ENCODE measurements at regions not wholly inside any gene's neighbourhood (a gene's known extent, or its start where the extent isn't known, plus 50 kb on each side); places are given as distances from the start of the nearest gene placed in this dataset.

DNA sequence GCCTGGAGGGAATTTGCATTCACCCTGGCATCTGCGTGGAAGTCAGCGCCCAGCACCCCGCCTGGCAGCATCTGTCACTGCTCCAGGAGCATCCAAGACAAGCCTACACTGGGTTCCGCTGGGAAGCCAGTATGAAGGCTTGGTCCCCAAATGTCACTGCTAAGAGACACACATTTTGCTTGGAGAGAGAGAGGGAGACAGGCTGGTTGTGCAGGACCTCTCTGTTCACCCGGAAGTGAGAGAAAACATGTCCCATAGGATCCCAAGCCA lies 119.5 kb downstream of the SEC23IP start:
- no peak for TF ChIP-seq CTCF (IDR thresholded peaks at IDR 0.05; ENCODE audit: insufficient read depth, low read depth, low read length, missing control alignments)
- no peak overlapping the region for H3K4me3 ChIP-seq (ENCODE audit: low read depth, low read length)
- DNase-seq (ENCODE audit: low read depth) = no peak

DNA sequence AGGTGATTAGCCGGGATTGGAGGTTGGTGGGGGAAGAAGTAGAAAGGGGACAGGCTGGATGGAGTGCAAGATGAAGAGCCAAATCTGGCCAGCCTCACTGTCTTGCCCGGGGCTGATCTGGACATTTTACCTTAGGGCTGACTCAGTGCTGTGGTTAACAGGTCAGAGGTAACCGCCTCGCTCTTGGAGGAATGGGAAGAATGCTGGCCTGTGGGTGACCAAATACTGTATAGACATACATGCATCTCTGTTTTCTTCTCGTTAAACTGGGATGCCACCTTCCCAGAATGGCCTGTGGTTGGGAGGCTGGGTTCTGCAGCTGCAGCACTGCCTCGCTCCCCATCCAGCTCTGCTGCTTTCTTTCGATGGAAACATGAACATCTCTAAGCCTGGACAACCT lies 120.0 kb downstream of the SEC23IP start:
- no peak for DNase-seq (ENCODE audit: low read depth)
- no peak for TF ChIP-seq CTCF (IDR thresholded peaks at IDR 0.05; ENCODE audit: insufficient read depth, low read depth, low read length, missing control alignments)

GRCh38 chr10:120014031-120014430 lies 121.5 kb downstream of the SEC23IP start:
- no peak overlapping the region for H3K4me3 ChIP-seq (ENCODE audit: low read depth, low read length)
- TF ChIP-seq CTCF (IDR thresholded peaks at IDR 0.05; ENCODE audit: insufficient read depth, low read depth, low read length, missing control alignments) = no peak
- DNase-seq (ENCODE audit: low read depth) = no peak

More for the DNA sequence above, 120.0 kb downstream of the SEC23IP start:
- no peak overlapping the region for H3K4me3 ChIP-seq (ENCODE audit: low read depth, low read length)

DNA sequence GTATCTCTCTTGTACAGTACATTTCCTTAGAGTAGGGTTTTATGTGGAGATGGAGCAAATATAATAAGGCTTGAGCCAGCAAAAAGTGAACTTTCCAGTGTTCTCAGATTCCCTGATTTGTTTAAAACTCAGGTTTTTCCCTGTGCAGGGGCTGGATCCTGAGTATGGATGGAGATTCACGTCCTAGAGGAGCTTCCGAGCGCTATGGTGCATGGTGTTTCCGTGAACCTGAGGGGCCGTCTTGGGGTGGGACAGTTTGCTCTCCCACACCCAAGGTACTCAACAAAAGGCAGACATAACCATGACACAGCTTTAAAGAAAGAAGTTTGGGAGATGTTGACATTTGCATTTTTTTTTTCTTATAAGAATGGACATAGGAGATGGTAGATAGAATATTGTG lies 122.5 kb downstream of the SEC23IP start:
- DNase-seq (ENCODE audit: low read depth) = no peak
- TF ChIP-seq CTCF (IDR thresholded peaks at IDR 0.05; ENCODE audit: insufficient read depth, low read depth, low read length, missing control alignments) = no peak

DNA sequence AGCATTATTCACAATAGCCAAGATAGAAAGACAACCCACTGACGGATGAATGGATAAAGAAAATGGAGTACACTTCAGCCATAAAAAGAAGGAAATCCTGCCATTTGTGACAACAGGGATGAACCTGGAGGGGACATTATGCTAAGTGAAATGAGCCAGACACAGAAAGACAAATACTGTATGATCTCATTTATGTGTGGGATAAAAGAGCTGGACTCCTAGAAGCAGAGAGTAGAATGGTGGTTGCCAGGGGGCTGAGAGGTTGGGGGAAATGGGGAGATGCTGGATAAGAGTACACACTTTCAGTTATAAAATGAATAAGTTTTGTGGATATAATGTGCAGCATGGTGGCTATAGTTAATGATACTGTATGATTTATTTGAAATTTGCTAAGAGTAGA lies 124.4 kb downstream of the SEC23IP start:
- H3K4me3 ChIP-seq (ENCODE audit: low read depth, low read length) = no peak overlapping the region
- no peak for TF ChIP-seq CTCF (IDR thresholded peaks at IDR 0.05; ENCODE audit: insufficient read depth, low read depth, low read length, missing control alignments)
- DNase-seq (ENCODE audit: low read depth) = no peak

More for the DNA sequence above, 122.5 kb downstream of the SEC23IP start:
- no peak overlapping the region for H3K4me3 ChIP-seq (ENCODE audit: low read depth, low read length)

- no peak overlapping the region for H3K4me3 ChIP-seq (ENCODE audit: low read depth, low read length)
- no peak for TF ChIP-seq CTCF (IDR thresholded peaks at IDR 0.05; ENCODE audit: insufficient read depth, low read depth, low read length, missing control alignments)
- no peak for DNase-seq (ENCODE audit: low read depth)
These were observed 125.3 kb downstream of the SEC23IP start for GRCh38 chr10:120017733-120018417.

- no peak overlapping the region for H3K4me3 ChIP-seq (ENCODE audit: low read depth, low read length)
- no peak for TF ChIP-seq CTCF (IDR thresholded peaks at IDR 0.05; ENCODE audit: insufficient read depth, low read depth, low read length, missing control alignments)
- DNase-seq (ENCODE audit: low read depth) = no peak
These were observed 126.2 kb downstream of the SEC23IP start for GRCh38 chr10:120018695-120019094.

Data from GM12865 (cell line).